Adipocyte (in vitro differentiated cells): ENCODE measurements at regions not wholly inside any gene's neighbourhood (a gene's known extent, or its start where the extent isn't known, plus 50 kb on each side); places are given as distances from the start of the nearest gene placed in this dataset.

ENCODE experiments used
- DNase-seq: peaks from one replicate; pipeline ENCODE4 v3.0.0-alpha.2; 2015; ENCODE audit warnings: low read depth
- H3K27me3 ChIP-seq: replicated peaks from 2 replicates; pipeline ENCODE4 v1.7.0; 2013; ENCODE audit warnings: mild to moderate bottlenecking, low read length, moderate library complexity; ENCODE audit not compliant: control insufficient read depth, insufficient read depth
- H3K36me3 ChIP-seq: 2 replicates; pipeline ENCODE4 v1.7.0; 2013; ENCODE audit warnings: low read length, mild to moderate bottlenecking, moderate library complexity; ENCODE audit not compliant: control insufficient read depth, insufficient read depth, severe bottlenecking
- H3K4me1 ChIP-seq: 2 replicates; pipeline ENCODE4 v1.7.0; 2013; ENCODE audit warnings: mild to moderate bottlenecking, low read length, moderate library complexity; ENCODE audit not compliant: control insufficient read depth, insufficient read depth
- H3K4me3 ChIP-seq: 2 replicates; pipeline ENCODE4 v1.7.0; 2013; ENCODE audit warnings: mild to moderate bottlenecking, low read length, moderate library complexity
- H3K9ac ChIP-seq: 2 replicates; pipeline ENCODE4 v1.7.0; 2013; ENCODE audit warnings: mild to moderate bottlenecking, low read length, moderate library complexity
- H3K9me3 ChIP-seq: 2 replicates; pipeline ENCODE4 v1.7.0; 2013; ENCODE audit warnings: mild to moderate bottlenecking, low read length, moderate library complexity; ENCODE audit not compliant: control insufficient read depth

DNA sequence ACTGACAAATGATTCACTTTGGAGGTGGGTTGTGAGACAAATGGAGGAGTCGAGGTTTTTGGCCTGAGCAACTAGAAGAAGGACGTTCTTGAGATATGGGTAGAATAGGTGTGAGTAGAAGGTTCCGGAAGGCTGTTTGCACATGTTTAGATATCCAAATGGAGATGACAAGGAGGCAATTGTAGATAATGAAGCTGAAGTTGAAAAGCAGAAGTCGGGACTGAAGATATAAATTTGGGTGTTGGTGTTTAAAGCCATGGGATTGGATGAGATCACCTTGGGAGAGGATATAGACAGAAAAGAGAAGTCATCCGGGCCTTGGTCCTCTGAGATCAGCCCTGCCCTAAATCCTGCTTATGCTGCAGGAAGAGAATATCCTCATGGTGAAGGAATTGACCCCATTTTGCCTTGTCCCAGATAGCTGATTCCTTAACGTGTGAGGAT is 75.5 kb upstream of the CD44 start:
- DNase-seq = no peak

DNA sequence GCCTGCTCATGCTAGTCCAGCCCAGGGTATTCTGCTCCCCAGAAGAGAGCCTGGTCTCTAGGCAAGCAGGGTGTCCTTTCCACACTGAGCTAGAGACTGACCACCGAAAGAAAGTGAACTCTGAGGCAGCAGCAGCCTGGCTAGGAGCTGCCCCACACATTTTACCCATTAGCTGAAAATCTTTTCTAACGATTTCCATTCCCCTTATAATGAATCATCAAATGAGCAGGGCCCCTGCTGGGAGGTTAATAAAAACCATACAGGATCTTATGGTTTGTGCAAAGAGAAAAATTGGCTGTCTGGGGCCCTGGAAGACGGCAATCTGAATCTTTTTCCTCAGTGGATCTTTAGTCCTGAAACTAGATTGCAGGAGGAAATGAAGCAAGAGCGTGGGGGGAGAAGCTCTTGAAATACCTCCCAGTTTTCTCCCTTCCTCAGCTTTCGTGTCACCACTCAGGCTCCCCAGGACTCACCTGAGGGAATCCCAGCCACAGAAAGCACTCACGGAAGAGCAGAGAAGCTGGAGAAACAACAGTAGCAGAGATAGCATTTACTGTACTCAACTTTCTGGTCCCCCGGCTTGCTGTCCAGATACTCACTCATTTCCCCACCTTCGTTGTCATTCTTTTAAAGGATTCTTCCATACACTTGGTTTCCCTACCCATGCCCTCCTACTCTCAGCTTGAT is 74.7 kb upstream of the CD44 start:
- peak; percentile 87 for DNase-seq
- peaks cover 25% of the 10 kb centered on the region for H3K4me1 ChIP-seq

More for the DNA sequence above, 75.5 kb upstream of the CD44 start:
- peak overlapping the region; percentile 56 for H3K9ac ChIP-seq
- H3K4me1 ChIP-seq = peaks cover 25% of the 10 kb centered on the region
- H3K9me3 ChIP-seq = no peaks in the 10 kb centered on the region
- peak overlapping the region; percentile 15 for H3K4me3 ChIP-seq
- no peaks in the 10 kb centered on the region for H3K27me3 ChIP-seq
- no peaks in the 10 kb centered on the region for H3K36me3 ChIP-seq

DNA sequence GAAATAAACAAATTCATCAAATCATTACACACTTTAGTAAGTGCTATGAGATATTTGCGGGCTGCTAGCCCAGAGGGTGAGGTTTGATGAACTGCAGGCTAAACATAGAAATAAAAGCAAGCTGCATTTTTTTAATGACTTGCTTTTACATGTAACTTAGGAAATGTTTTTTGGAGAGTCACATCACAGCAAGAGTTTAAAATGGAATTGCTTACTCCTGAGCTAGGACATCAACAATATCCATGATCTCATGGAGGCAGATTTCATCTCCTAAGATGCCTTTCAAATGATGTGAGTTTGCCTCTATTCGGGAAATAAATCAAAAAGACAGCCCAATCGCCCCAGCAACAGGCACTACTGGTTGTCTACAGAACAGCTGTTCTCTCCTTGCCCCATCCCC is 73.4 kb upstream of the CD44 start:
- Histone ChIP-seq H3K36me3 (no peaks in the 10 kb centered on the region), H3K9me3 (peaks cover 7% of the 10 kb centered on the region), H3K9ac (no peak overlapping the region), H3K4me3 (no peak overlapping the region), H3K4me1 (peaks cover 25% of the 10 kb centered on the region), H3K27me3 (no peaks in the 10 kb centered on the region)
- DNase-seq = no peak

More for the DNA sequence above, 74.7 kb upstream of the CD44 start:
- Histone ChIP-seq H3K27me3 (no peaks in the 10 kb centered on the region), H3K36me3 (no peaks in the 10 kb centered on the region), H3K9me3 (no peaks in the 10 kb centered on the region), H3K4me3 (peak overlapping the region; percentile 15), H3K9ac (peak overlapping the region; percentile 56)

DNA sequence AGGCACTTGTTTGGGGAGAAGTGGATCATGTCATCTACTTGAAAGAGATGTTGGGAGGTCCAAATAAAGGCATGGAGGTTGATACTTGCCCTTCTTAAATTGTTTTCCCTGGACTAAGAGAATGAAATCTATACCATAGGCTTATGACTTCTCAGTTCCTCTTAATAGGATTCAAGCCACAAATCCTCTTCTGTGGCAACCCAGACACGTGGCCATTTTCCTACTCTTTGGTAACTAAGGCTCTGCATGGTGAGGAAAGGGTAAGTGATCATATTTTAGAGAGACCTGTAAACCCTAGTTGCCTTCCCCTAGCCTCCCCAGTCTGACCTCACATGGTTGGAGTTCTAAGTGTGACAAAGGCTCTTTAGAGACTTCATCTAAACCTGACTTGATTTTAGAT is 72.9 kb upstream of the CD44 start:
- no peak for DNase-seq
- Histone ChIP-seq H3K36me3 (no peaks in the 10 kb centered on the region), H3K9me3 (peaks cover 12% of the 10 kb centered on the region), H3K4me3 (no peak overlapping the region), H3K4me1 (peaks cover 25% of the 10 kb centered on the region), H3K9ac (no peak overlapping the region), H3K27me3 (no peaks in the 10 kb centered on the region)

DNA sequence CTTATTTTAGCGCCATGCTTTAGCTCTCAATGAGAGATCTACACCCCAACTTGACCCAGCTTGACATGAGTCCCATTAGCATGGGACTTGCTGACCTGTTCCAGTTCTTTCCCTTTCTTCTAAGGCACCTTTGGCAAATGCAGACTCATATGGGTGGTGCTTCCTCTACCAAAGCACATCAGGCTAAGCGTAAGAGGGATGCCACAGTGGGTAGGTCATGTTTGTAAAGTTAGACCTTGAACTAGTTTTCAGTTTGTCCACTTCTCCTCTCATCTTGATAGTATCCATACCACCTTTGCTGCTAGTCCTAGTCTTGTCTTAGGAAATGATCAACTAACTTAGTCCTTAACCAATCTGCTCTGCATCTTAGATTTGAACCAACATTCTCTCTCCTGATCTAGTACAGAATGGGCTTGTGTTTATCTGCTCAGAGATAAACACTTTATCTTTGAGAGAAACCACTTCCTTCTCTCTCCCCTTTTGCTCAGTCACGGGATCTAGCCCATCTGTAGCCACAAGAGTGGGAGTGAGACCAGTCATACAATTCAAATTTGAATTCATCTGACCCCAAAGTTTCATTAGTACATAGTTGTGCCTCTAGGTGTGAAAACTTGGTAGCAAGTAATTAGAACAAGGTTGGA is 72.1 kb upstream of the CD44 start:
- no peak for DNase-seq
- Histone ChIP-seq H3K36me3 (no peaks in the 10 kb centered on the region), H3K27me3 (no peaks in the 10 kb centered on the region), H3K4me3 (no peak overlapping the region), H3K9me3 (peaks cover 12% of the 10 kb centered on the region), H3K9ac (no peak overlapping the region), H3K4me1 (peaks cover 25% of the 10 kb centered on the region)

DNA sequence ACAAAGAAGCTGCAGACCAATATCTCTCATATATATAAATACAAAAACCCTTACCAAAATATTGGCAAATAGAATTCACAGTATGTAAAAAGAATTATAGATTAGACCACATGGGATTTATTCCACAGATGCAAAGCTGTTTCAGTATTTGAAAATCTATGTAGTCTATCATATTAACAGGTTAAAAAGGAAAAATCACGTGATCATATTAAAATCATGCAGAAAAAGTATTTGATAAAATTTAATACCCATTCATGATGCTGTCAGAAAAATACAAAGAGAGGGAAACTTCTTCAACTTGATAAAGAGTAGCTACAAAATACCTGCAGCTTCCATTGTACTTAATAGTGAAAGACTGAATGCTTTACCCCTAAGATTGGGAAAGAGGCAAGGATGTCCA is 67.2 kb upstream of the CD44 start:
- H3K9me3 ChIP-seq = peaks cover 12% of the 10 kb centered on the region
- peaks cover 7% of the 10 kb centered on the region for H3K4me1 ChIP-seq
- no peak overlapping the region for H3K9ac ChIP-seq
- H3K36me3 ChIP-seq = no peaks in the 10 kb centered on the region
- DNase-seq = no peak
- no peaks in the 10 kb centered on the region for H3K27me3 ChIP-seq
- no peak overlapping the region for H3K4me3 ChIP-seq

DNA sequence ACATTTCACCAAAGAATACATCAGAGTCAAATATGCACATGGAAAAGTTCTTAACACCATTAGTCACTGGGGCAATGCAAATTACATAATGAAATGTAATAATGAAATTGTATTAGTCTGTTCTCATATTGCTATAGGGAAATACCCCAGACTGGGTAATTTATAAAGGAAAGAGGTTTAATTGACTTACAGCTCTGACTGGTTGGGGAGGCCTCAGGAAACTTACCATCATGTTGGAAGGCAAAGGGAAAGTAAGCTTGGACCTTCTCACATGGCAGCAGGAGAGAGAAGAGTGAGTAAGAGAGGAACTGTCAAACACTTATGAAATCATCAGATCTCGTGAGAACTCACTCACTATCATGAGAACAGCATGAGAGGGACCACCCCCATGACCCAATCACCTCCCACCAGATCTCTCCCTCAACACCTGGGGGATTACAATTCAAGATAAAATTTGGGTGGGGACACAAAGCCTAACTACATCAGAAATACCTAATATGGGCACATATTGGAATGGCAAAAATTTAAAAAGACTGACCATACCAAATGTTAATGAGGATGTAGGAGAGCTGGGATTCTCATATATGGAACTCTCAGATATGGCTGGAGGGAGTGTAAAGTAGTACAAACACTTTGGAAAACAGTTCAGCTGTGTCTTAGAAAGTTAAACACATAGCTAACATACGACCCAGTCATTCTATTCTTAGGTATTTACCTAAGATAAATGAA is 65.1 kb upstream of the CD44 start:
- DNase-seq = peak; percentile 42
- Histone ChIP-seq H3K9me3 (peaks cover 12% of the 10 kb centered on the region), H3K9ac (no peak overlapping the region), H3K4me1 (peaks cover 26% of the 10 kb centered on the region), H3K4me3 (no peak overlapping the region), H3K36me3 (no peaks in the 10 kb centered on the region), H3K27me3 (no peaks in the 10 kb centered on the region)

DNA sequence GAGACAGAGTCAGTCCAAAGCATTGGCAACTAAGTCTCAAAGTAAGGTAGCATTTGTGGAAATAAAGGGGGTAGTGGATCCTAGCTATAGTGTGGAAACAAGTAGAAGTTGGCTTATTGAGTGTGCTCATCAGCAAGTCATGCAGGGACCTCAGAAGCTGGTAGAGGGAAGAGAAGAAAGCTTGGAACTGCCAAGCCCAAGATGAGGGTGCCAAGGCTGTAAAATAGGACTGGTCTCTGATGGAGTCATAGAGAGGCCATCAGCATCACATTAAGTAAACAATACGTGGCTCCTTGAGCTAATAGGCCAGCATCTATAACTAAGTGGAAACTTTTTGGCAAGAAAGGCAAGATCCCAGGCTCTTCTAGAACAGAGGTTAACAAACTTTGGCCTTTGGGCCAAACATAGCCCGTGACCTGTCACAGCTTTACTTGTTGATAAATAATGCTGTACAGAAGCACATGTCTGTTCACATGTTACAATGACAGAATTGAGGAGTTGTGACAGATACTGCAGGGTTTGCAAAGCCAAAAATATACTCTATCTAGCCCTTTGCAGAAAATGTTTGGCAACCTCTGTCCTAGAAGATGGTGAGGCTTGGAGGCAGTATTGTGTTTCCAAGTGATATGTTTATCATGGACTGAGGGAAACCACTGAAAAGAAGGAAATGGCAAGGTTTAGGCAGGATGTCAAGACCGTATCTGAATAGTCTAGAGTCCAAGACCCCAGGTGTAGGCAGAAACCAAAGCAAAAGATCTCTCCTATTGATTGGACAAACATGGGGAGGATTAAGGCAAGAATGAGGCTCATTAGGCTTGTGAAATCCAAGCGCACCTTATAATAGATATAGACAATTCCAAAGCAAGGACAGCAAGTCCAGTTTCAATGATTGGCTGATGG is 62.5 kb upstream of the CD44 start:
- Histone ChIP-seq H3K4me3 (no peak overlapping the region), H3K4me1 (peaks cover 30% of the 10 kb centered on the region), H3K36me3 (no peaks in the 10 kb centered on the region), H3K9ac (no peak overlapping the region), H3K27me3 (no peaks in the 10 kb centered on the region), H3K9me3 (no peaks in the 10 kb centered on the region)
- no peak for DNase-seq

DNA sequence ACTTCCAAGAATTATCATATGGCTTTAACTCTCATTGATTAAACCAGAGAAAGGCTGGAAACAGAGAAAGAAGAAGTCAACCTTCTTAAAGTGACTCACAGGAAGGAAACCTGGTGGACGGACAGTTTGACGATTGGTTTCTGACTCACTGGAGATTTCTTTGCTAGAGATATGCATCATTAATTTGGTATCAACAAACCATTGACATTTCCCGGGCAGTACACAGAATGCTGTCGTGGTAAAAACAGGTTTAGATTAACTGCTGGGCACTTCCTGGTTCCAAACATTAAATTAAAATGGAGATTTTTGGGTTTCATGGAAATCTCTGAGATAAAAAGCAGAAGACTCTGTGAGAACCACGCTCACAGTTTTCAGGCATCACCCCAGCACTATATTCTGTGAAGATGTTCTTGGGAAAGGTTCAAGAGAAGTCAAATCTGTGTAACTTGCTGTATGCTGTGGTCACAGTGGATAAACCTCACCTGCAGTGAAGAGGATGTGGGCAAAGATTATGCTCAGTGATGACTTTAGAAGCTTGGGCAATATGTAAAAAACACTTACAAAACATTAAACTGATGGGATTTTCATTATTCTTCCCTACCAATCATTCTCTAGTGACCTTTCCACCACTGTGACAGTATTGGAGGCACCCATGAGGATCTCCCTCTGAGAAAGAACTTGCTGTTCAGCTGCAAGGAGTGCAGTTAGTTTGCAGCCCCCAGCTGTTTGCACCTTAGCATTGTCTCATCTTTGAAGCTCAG is 61.1 kb upstream of the CD44 start:
- H3K4me3 ChIP-seq = no peak overlapping the region

DNA sequence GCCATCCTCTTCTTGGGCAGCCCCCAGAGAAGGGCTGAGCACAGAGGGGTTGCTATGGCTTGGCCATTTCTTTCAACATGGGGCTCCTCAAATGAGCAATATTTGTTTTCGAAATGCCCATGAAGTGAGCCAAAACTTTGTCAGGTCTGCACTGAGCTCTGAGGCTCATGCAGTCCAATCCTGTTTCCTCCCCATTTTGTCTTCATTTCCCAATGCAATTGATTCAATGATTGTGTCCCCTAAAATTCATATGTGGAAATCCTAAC is 60.6 kb upstream of the CD44 start:
- Histone ChIP-seq H3K4me3 (no peak overlapping the region), H3K9me3 (no peaks in the 10 kb centered on the region)

More for the DNA sequence above, 61.1 kb upstream of the CD44 start:
- no peaks in the 10 kb centered on the region for H3K9me3 ChIP-seq
- no peaks in the 10 kb centered on the region for H3K27me3 ChIP-seq
- peaks cover 39% of the 10 kb centered on the region for H3K4me1 ChIP-seq
- no peak overlapping the region for H3K9ac ChIP-seq
- DNase-seq = peak; percentile 33
- no peaks in the 10 kb centered on the region for H3K36me3 ChIP-seq

More for the DNA sequence above, 60.6 kb upstream of the CD44 start:
- no peak for DNase-seq
- H3K4me1 ChIP-seq = peaks cover 44% of the 10 kb centered on the region
- H3K9ac ChIP-seq = no peak overlapping the region
- no peaks in the 10 kb centered on the region for H3K36me3 ChIP-seq
- H3K27me3 ChIP-seq = no peaks in the 10 kb centered on the region
